Uterus (tissue), 3 donors: ENCODE measurements at regions not wholly inside any gene's neighbourhood (a gene's known extent, or its start where the extent isn't known, plus 50 kb on each side); places are given as distances from the start of the nearest gene placed in this dataset.

Source experiments
- DNase-seq, 2 donors: peaks; one replicate each; pipeline ENCODE4 v3.0.0-alpha.2; 2019 to 2020
- H3K27ac ChIP-seq, 2 donors: fragments of 200-600 bp; sonication (generic); 1 replicate in 1 of 2; 2 replicates in 1 of 2; pipeline ENCODE4 v1.5.1; 2016 to 2018
- H3K27me3 ChIP-seq, 2 donors: fragments of 200-600 bp; sonication (generic); one replicate each; pipeline ENCODE4 v1.5.1; 2018 to 2019; ENCODE audit warnings: control low read depth in 1 of 2
- H3K36me3 ChIP-seq, 2 donors: fragments of 200-600 bp; sonication (generic); one replicate each; pipeline ENCODE4 v1.5.1; 2019; ENCODE audit warnings: control low read depth in 1 of 2
- H3K4me1 ChIP-seq, 2 donors: fragments of 200-600 bp; sonication (generic); one replicate each; pipeline ENCODE4 v1.5.1; 2018 to 2019; ENCODE audit warnings: control low read depth in 1 of 2
- H3K4me3 ChIP-seq, 2 donors: fragments of 200-600 bp; sonication (generic); 1 replicate in 1 of 2; 2 replicates in 1 of 2; pipeline ENCODE4 v1.5.1; 2018 to 2019; ENCODE audit warnings: mild to moderate bottlenecking in 1 of 2
- H3K9me3 ChIP-seq, 2 donors: fragments of 200-600 bp; sonication (generic); one replicate each; pipeline ENCODE4 v1.5.1; 2019; ENCODE audit warnings: control low read depth in 1 of 2
- POLR2A ChIP-seq, 2 donors: fragments of 450-650 bp; IDR thresholded peaks; one replicate each; pipeline ENCODE4 v1.6.1; 2016; ENCODE audit warnings: antibody characterized with exemption in 2 of 2, mild to moderate bottlenecking in 1 of 2, moderate library complexity in 1 of 2
- intact Hi-C: fragments of 100-400 bp; cut with DNase I; formaldehyde crosslinking; loops from one replicate; pipeline ENCODE4 v1.15.1; 2023; ENCODE audit warnings: low total_unique reads
- TF ChIP-seq, protein P1 (sequence below), 4 experiments: fragments of 200-600 bp in 2 of 4; fragments of 450-650 bp in 2 of 4; sonication (generic) in 2 of 4; IDR thresholded peaks; one replicate each; pipeline ENCODE4 v1.5.1; 2016 to 2019; ENCODE audit warnings: antibody characterized with exemption in 4 of 4, mild to moderate bottlenecking in 2 of 4, moderate library complexity in 1 of 4
- donor health status: DM: yes; HTN: yes; CAD: no.

DNA sequence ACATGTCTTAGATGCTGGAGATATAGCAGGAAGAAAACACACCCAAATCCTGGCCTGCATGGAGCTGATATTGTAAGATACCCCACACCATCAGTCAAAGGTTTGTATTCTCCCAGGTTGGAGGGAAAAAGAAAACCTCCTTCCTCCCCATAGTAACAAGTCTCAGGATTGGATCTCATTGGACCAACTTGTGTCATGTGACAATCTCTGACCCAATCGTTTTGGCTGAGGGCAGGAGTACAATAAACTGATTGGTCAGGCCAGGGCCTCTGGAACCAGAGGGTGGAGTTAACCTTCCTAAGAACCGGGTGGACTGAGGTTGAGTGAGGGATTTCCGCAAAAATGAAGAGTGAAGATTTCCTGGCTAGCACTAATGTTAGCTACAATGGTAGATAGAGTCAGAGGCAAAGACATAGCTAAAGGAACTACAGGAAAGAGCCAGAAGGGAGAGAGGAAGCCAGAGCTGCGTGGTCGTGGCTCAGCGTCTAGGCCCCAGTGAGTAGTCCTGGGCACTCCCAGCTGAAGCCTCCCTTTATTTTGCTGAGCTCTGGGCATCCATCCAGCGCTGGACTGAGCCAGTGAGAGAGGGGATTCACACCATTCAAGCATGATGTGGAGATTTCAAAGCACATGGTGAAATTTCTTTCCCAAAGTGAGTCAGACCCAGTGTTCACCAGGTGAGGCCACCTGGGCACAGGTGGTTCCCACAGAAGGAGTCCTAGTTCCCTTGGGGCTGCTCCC lies 219.9 kb downstream of the AACS start:
- intact Hi-C loops, result no loop called here
- Histone ChIP-seq H3K4me3 (no peak overlapping the region), H3K36me3 (no peaks in the 10 kb centered on the region), H3K27ac (no peak overlapping the region), H3K27me3 (no peaks in the 10 kb centered on the region), H3K4me1 (no peaks in the 10 kb centered on the region), H3K9me3 (no peaks in the 10 kb centered on the region)
- no peak for DNase-seq
- no peak for TF ChIP-seq POLR2A (IDR thresholded peaks at IDR 0.05)
- TF ChIP-seq, protein P1, sequence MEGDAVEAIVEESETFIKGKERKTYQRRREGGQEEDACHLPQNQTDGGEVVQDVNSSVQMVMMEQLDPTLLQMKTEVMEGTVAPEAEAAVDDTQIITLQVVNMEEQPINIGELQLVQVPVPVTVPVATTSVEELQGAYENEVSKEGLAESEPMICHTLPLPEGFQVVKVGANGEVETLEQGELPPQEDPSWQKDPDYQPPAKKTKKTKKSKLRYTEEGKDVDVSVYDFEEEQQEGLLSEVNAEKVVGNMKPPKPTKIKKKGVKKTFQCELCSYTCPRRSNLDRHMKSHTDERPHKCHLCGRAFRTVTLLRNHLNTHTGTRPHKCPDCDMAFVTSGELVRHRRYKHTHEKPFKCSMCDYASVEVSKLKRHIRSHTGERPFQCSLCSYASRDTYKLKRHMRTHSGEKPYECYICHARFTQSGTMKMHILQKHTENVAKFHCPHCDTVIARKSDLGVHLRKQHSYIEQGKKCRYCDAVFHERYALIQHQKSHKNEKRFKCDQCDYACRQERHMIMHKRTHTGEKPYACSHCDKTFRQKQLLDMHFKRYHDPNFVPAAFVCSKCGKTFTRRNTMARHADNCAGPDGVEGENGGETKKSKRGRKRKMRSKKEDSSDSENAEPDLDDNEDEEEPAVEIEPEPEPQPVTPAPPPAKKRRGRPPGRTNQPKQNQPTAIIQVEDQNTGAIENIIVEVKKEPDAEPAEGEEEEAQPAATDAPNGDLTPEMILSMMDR (IDR thresholded peaks at IDR 0.05), result no peak

DNA sequence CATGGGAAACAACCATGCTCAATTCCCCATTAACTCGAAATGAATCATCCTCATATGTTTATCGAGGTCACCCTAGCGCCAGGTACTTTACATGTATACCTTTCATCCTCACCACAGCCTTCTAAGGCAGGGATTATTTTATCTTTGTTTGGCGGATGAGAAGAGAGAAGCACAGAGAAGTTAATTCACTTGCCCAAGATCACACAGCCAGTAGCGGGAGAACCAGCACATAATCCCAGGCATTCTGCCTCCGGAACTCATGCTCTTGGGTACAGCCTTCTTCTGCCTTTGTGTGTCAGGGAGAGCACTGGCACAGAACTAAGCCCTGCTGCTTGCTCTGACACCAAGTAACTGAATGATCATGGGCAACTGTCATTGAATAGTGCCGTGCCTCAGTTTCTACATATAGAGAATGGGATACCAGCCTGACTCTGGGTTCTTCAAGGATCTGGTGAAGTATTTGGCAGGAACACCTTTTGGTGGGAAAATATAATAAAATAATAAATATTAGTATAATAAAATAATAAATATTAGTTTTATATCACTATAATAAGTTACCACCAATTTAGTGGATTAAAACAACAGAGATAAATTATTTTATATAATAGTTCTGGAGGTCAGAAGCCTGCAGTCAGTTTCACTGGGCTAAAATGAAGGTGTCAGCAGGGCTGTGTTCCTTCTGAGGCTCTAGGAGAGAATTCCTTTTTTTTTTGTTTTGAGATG lies 220.9 kb downstream of the AACS start:
- DNase-seq, result no peak
- no peak for TF ChIP-seq POLR2A (IDR thresholded peaks at IDR 0.05)
- TF ChIP-seq, protein P1 (IDR thresholded peaks at IDR 0.05), result no peak
- no peaks in the 10 kb centered on the region for H3K27me3 ChIP-seq
- no peaks in the 10 kb centered on the region for H3K36me3 ChIP-seq
- intact Hi-C loops, result no loop called here
- H3K27ac ChIP-seq, result no peak overlapping the region
- no peaks in the 10 kb centered on the region for H3K4me1 ChIP-seq
- no peaks in the 10 kb centered on the region for H3K9me3 ChIP-seq
- no peak overlapping the region for H3K4me3 ChIP-seq

DNA sequence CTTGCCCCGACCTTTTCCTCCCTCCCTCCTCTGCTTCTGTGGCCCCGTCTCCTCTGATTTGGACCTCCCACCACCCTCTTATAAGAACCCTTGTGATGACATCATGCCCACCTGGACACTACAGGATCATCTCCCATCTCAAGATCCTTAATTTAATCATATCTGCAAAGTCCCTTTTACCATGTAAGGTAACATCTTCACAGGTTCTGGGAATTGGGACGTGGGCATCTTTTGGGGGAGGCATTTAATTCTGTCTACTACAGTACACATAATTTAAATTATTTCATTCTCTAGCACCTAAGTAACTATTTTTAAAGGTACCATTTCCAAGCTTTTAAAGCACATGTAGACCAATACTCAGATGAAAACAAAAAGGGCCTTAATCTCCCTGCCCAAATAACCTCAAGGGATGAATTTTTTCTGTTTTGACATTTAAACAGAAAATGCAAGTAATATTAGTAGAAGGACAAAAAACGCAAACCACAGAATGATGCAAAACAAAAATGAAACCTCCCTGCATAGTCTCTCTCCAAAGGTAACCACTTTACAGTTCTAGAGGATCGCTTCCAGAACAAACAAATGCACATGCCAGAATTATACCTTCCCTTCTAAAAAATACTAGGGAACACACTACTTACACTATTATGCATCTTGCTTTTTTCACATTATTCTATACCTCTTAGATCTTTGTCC lies 222.1 kb downstream of the AACS start:
- no peak for DNase-seq
- TF ChIP-seq, protein P1 (IDR thresholded peaks at IDR 0.05), result no peak
- TF ChIP-seq POLR2A (IDR thresholded peaks at IDR 0.05), result no peak
- H3K4me3 ChIP-seq, result no peak overlapping the region
- intact Hi-C loops, result no loop called here
- H3K27ac ChIP-seq, result no peak overlapping the region
- H3K9me3 ChIP-seq, result no peaks in the 10 kb centered on the region
- no peaks in the 10 kb centered on the region for H3K36me3 ChIP-seq
- H3K4me1 ChIP-seq, result no peaks in the 10 kb centered on the region
- no peaks in the 10 kb centered on the region for H3K27me3 ChIP-seq

DNA sequence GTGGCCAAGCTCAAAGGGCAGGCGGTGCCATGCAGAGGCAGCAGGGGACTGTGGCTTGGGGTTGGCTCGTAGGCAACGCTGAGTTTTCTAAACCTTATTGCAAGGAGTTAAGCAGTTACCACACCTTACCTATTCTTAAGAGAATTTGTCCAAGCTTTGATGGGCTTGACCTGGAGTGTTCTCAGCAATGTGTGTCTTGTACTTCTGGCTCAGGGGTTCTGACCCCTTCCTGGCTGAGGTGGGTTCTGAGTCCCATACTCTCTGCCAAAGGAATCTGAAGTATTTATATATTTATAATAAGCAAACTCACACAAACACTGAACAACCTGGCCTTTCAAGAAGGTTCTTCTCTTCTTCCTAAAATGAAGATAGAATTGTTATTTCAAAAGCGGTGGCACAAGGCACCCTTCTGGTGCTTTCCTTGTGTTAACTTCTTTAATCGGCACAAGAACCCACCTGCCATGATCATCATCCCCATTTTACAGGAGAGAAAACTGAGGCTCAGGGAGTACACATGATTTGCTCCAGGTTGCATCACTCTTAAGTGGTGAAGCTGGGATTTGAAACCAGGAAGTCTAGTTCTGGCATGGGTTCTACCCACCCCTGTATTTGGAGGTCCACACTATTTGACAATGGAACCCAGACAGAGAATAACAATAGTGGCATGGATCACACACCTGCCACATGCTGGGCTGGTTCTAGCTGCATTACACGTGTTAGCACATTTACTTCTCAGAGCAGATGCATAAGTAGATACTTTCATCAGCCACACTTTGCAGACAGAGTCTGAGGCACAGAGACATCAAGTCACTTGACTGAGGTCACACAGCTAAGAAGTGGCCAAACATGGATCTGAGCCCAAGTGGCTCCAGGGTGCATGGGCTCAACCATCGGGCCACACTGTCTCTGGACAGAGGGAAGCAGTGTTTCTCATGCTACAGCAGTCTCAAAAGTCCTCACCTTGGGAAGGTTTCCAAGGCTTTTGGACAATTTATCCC lies 224.0 kb downstream of the AACS start:
- Histone ChIP-seq H3K9me3 (peaks cover 0 to 4% of the 10 kb centered on the region in 2 donors), H3K27me3 (no peaks in the 10 kb centered on the region), H3K4me1 (no peaks in the 10 kb centered on the region), H3K4me3 (no peak overlapping the region), H3K27ac (no peak overlapping the region), H3K36me3 (no peaks in the 10 kb centered on the region)
- DNase-seq, result no peak
- intact Hi-C loops, result no loop called here
- no peak for TF ChIP-seq POLR2A (IDR thresholded peaks at IDR 0.05)
- TF ChIP-seq, protein P1 (IDR thresholded peaks at IDR 0.05), result no peak
